Breast epithelium (tissue), 3 donors: ENCODE measurements at regions not wholly inside any gene's neighbourhood (a gene's known extent, or its start where the extent isn't known, plus 50 kb on each side); places are given as distances from the start of the nearest gene placed in this dataset.

ENCODE experiments used
- POLR2A ChIP-seq: fragments of 450-650 bp; IDR thresholded peaks from one replicate; pipeline ENCODE4 v1.6.1; 2016; ENCODE audit warnings: antibody characterized with exemption, mild to moderate bottlenecking, moderate library complexity
- POLR2AphosphoS5 ChIP-seq, 3 donors: sonication (generic); formaldehyde crosslinking; IDR thresholded peaks; one replicate each; pipeline ENCODE4 v1.6.1; 2017; ENCODE audit warnings: antibody characterized with exemption in 3 of 3
- TF ChIP-seq, protein P1 (sequence below), 3 donors: fragments of 450-650 bp; IDR thresholded peaks; one replicate each; pipeline ENCODE4 v1.5.1; 2016 to 2017; ENCODE audit warnings: antibody characterized with exemption in 3 of 3, mild to moderate bottlenecking in 3 of 3, moderate library complexity in 3 of 3

DNA sequence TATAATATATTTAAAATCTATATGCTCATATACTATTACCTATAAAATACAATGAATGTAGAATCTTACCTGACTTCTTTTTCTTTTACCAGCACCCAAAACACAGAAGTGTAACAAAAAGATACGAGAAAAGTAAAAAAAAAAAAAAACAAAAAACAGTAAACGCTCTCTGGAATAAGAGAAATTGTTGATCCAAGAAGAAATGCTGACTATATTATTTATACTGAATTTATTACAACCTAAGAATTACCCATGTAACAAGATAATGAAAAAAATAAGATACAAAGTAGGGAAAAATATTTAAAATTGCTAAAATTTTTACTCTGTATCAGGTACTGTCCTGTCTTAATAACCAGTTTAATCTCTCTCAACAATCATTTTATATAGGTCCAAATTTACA is 787.9 kb upstream of the MAN1A1 start:
- TF ChIP-seq, protein P1, sequence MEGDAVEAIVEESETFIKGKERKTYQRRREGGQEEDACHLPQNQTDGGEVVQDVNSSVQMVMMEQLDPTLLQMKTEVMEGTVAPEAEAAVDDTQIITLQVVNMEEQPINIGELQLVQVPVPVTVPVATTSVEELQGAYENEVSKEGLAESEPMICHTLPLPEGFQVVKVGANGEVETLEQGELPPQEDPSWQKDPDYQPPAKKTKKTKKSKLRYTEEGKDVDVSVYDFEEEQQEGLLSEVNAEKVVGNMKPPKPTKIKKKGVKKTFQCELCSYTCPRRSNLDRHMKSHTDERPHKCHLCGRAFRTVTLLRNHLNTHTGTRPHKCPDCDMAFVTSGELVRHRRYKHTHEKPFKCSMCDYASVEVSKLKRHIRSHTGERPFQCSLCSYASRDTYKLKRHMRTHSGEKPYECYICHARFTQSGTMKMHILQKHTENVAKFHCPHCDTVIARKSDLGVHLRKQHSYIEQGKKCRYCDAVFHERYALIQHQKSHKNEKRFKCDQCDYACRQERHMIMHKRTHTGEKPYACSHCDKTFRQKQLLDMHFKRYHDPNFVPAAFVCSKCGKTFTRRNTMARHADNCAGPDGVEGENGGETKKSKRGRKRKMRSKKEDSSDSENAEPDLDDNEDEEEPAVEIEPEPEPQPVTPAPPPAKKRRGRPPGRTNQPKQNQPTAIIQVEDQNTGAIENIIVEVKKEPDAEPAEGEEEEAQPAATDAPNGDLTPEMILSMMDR (IDR thresholded peaks at IDR 0.05) = no peak
- TF ChIP-seq POLR2A (no peak), POLR2AphosphoS5 (IDR thresholded peaks at IDR 0.05) (no peak)
